Omental fat pad (tissue), 3 donors: ENCODE measurements at regions not wholly inside any gene's neighbourhood (a gene's known extent, or its start where the extent isn't known, plus 50 kb on each side); places are given as distances from the start of the nearest gene placed in this dataset.

ENCODE experiments used
- ATAC-seq: fragments of 150-250 bp; one replicate; pipeline ENCODE4 v1.9.1; 2016; ENCODE audit warnings: mild to moderate bottlenecking, moderate library complexity; ENCODE audit not compliant: low FRiP score
- DNase-seq: peaks from one replicate; pipeline ENCODE4 v3.0.0-alpha.2; 2019; ENCODE audit warnings: low spot score
- TF ChIP-seq, protein P1 (sequence below), 3 donors: fragments of 450-650 bp; IDR thresholded peaks; one replicate each; pipeline ENCODE4 v1.5.1; 2016 to 2017; ENCODE audit warnings: antibody characterized with exemption in 3 of 3, mild to moderate bottlenecking in 3 of 3, moderate library complexity in 2 of 3

DNA sequence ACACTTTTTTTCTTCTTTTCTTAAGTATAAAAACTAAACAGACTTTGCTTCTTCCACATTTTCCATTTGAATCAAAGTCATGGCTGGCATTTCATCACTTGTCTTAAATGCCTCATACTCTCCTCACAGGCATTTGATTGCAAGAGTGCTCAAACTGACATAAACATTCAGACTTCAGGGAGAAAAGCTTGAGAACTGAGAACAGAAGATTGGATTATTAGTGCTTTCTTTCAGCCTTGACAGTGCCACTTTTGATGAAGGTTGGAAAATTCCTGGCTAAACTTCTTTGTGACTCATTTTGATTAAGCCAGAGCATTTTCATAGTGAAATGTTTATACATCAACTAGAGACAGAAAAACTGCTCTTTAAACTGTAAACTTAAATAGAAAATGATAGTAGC is 544.4 kb downstream of the DIPK2A start:
- no peak for ATAC-seq
- no peak for DNase-seq
- TF ChIP-seq, protein P1, sequence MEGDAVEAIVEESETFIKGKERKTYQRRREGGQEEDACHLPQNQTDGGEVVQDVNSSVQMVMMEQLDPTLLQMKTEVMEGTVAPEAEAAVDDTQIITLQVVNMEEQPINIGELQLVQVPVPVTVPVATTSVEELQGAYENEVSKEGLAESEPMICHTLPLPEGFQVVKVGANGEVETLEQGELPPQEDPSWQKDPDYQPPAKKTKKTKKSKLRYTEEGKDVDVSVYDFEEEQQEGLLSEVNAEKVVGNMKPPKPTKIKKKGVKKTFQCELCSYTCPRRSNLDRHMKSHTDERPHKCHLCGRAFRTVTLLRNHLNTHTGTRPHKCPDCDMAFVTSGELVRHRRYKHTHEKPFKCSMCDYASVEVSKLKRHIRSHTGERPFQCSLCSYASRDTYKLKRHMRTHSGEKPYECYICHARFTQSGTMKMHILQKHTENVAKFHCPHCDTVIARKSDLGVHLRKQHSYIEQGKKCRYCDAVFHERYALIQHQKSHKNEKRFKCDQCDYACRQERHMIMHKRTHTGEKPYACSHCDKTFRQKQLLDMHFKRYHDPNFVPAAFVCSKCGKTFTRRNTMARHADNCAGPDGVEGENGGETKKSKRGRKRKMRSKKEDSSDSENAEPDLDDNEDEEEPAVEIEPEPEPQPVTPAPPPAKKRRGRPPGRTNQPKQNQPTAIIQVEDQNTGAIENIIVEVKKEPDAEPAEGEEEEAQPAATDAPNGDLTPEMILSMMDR (IDR thresholded peaks at IDR 0.05), result no peak

DNA sequence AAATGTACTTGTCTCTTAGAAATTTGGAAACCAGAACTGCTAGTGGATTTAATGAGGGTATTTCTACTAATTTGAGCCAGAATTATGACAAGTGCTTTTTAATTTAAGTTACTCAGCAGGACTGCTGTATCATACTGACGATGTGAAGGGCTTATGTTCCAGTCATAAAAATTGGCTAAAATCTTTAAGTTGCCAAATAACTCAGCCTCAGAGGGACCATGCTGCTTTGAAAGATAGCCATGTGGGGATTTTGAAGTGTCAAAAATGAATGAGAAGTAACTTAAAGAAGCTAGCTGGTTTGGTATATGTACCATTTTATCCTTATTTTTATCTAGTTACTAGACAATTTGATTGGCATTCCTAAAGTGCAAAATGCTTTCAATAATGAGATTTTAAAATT is 545.0 kb downstream of the DIPK2A start:
- no peak for DNase-seq
- TF ChIP-seq, protein P1 (IDR thresholded peaks at IDR 0.05), result no peak
- ATAC-seq, result no peak

DNA sequence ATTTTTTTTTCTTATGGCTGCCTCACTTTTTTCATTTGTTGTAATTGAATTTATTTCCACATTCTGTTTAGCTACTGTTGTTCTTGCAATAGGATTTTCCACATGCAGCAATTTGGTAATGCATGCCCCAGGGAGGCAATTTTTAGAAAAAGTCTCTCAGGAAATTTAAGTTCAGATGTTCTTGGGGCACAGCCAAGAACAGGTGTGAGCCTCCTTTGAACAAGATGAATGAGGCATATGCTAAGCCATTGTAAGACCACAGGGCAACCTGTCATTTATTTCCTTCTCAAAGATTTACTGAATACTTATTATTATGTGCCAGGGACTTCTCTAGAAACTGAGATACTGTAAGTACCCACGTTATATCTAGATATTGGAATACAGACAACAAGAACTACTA is 549.5 kb downstream of the DIPK2A start:
- TF ChIP-seq, protein P1 (IDR thresholded peaks at IDR 0.05), result no peak
- no peak for ATAC-seq

DNA sequence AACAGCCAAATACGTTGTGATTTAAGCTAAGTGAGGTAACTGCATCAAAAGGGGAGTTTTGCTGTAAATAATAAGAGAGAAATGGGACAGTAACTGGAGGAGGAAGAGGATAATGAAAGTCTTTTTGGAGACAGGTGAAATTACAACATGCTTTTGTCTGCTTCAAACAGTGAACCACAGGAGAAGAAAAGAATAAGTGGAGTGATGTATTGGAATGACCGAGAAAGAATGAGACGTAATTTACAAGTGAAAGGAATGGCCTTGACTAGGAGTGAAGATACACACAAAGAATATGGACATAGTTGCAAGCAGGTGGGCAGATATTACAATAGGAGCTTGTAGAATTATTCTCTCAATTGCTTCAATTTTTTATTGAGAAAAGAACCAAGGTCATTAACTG is 550.8 kb downstream of the DIPK2A start:
- TF ChIP-seq, protein P1 (IDR thresholded peaks at IDR 0.05), result no peak
- DNase-seq (no peak), ATAC-seq (no peak)

More for the DNA sequence above, 549.5 kb downstream of the DIPK2A start:
- DNase-seq, result no peak

DNA sequence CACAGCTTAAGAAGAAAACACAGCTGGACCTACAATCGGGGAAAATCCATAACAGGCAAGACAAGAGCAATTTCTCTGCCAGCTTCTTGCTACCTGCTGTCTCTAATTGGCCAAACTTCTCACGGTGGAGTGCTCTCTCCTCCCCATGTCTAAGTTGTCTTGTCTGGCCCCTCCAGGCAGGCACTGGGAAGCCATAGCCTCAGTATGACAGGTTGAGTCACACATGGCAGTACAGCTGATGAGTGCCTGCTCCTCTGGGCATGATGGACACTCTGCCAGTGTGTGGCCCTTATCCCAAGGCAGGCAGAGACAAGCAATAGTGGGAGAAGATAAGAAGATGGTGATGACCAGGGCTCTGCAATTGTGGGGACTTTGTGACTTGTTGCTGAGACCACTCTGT is 551.8 kb downstream of the DIPK2A start:
- TF ChIP-seq, protein P1 (IDR thresholded peaks at IDR 0.05), result no peak

DNA sequence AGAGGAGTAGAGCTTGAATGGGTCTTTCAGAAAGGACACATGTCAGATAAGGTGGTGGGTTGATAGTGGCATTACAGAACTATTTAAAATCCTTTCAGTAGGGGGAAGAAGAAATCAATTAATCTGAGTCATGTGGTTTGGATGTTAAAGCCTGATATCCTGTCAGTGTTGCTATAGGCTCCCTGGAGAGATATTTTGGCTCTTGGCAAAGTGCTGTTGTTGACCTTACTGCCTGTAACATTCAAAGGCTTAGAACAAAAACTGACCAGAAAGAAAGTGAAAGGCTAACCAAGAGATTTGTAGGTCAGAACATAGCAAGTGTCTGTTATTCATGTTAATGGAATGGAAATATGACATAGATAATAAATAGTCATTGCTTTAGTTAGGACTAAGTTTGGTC is 552.9 kb downstream of the DIPK2A start:
- TF ChIP-seq, protein P1 (IDR thresholded peaks at IDR 0.05), result no peak
- DNase-seq (no peak), ATAC-seq (no peak)

More for the DNA sequence above, 551.8 kb downstream of the DIPK2A start:
- DNase-seq (no peak), ATAC-seq (no peak)

DNA sequence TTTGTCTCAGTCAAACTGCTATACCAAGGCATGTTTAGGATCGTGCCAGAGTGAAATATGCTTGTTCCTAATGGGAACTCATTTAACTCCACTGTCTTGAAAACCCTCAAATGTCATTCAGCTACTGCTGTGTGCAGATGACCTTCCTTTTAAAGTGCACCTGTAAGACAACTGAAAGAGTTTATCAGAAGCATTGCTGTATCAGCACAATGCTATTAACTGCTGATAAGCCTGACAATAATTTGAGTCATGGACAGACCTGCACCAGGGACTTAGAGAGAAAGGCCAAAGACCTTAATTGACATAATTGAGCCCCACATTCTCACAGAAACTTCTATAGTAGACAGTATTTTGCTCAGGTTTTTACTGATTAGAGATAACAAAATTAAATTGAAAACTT is 557.9 kb downstream of the DIPK2A start:
- no peak for ATAC-seq
- DNase-seq, result no peak
- TF ChIP-seq, protein P1 (IDR thresholded peaks at IDR 0.05), result no peak
